ENCODE measurements at regions not wholly inside any gene's neighbourhood (a gene's known extent, or its start where the extent isn't known, plus 50 kb on each side); places are given as distances from the start of the nearest gene placed in this dataset.

DNA sequence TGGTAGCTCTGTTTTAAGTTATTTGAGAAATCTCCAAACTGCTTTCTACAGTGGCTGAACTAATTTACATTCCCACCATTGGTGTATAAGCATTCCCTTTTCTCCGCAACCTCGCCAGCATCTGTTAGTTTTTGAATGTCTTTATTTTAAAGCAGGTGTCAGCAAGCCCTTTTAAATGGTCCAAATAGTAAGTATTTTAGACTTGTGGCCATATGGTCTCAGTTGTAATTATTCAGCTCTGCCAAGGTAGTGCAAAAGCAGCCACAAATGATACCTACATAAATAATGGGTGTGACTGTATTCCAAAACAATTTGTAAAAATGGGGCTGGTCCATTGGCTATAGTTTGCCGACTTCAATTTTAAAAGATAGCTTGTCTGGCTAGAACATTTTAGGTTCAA is 58.7 kb upstream of the TMTC4 start:
- no peak for DNase-seq (ENCODE audit: low read depth)
- TF ChIP-seq, protein P1, sequence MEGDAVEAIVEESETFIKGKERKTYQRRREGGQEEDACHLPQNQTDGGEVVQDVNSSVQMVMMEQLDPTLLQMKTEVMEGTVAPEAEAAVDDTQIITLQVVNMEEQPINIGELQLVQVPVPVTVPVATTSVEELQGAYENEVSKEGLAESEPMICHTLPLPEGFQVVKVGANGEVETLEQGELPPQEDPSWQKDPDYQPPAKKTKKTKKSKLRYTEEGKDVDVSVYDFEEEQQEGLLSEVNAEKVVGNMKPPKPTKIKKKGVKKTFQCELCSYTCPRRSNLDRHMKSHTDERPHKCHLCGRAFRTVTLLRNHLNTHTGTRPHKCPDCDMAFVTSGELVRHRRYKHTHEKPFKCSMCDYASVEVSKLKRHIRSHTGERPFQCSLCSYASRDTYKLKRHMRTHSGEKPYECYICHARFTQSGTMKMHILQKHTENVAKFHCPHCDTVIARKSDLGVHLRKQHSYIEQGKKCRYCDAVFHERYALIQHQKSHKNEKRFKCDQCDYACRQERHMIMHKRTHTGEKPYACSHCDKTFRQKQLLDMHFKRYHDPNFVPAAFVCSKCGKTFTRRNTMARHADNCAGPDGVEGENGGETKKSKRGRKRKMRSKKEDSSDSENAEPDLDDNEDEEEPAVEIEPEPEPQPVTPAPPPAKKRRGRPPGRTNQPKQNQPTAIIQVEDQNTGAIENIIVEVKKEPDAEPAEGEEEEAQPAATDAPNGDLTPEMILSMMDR (conservative IDR thresholded peaks at IDR 0.05; ENCODE audit: control insufficient read depth, insufficient read depth, low read depth, low read length): no peak

DNA sequence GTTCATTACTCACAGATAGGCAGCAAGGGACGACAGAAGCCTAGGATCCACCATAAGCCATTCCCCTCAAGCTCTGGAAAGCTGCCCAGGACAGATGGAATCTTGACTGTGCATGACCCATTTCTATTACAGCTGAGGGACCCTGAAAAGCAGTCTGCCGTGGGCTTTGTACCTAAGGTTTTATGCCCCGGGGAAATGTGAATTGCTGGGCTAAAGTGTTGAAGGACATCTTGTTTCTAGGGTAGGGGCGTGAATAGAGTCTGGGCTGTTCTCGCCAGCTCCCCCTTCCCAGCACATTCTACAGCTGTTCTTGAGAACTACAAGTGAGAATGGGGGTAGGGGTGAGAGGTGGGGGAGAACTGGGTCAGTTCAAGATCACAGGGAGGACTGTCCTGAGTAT is 53.6 kb upstream of the TMTC4 start:
- TF ChIP-seq, protein P1 (conservative IDR thresholded peaks at IDR 0.05; ENCODE audit: control insufficient read depth, insufficient read depth, low read depth, low read length): no peak
- H3K4me3 ChIP-seq (ENCODE audit: control insufficient read depth, low read depth, low read length): no peak overlapping the region
- DNase-seq (ENCODE audit: low read depth): no peak

More for the DNA sequence above, 58.7 kb upstream of the TMTC4 start:
- H3K4me3 ChIP-seq (ENCODE audit: control insufficient read depth, low read depth, low read length): no peak overlapping the region

DNA sequence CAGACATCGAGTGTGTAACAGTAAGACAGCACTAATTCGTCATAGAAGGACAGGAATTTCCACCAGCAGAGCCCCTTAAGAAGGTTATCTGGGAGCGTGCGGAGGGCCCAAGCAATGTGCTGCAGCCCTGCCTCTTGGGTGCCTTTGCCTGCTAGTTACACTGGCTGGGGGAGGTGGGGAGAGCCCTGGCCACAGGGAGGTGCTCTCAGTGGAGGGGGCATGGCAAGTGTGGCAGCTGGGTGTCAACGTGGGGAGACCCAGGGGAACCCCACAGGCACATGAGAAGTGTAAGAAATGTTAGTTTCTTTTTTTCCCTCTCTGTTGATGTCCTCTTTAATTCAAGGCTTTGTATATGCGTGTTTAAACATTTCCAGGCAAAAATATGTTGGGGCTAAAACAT is 50.9 kb upstream of the TMTC4 start:
- H3K4me3 ChIP-seq (ENCODE audit: control insufficient read depth, low read depth, low read length): no peak overlapping the region
- no peak for DNase-seq (ENCODE audit: low read depth)
- TF ChIP-seq, protein P1 (conservative IDR thresholded peaks at IDR 0.05; ENCODE audit: control insufficient read depth, insufficient read depth, low read depth, low read length): no peak

DNA sequence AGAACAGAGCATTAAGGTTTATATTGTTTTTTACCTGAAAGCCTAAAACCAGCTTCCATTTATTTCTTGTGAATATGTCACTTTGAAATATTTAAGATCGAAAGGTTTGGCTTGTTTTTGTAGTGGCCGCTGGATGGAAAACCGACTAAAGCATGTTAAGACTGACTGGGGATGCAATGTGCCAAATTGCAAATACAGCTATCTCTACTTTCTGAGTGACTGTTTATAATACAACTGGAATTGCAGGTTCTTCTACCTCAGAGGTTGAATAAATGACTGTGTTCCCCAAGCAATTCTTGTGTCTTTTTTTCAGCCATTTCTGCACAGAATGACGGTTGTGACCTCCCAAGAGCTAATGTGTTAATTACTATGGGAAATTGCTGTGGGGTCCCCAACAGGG is 50.0 kb upstream of the TMTC4 start:
- TF ChIP-seq, protein P1 (conservative IDR thresholded peaks at IDR 0.05; ENCODE audit: control insufficient read depth, insufficient read depth, low read depth, low read length): no peak
- no peak overlapping the region for H3K4me3 ChIP-seq (ENCODE audit: control insufficient read depth, low read depth, low read length)
- no peak for DNase-seq (ENCODE audit: low read depth)

All from fibroblast of mammary gland (primary cell).